ENCODE measurements at regions not wholly inside any gene's neighbourhood (a gene's known extent, or its start where the extent isn't known, plus 50 kb on each side); places are given as distances from the start of the nearest gene placed in this dataset.

- DNase-seq (no peak), FAIRE-seq (no peak)
- Histone ChIP-seq H3K36me3 (ENCODE audit: control insufficient read depth in 3 of 3, insufficient read depth in 2 of 3, low read depth in 1 of 3, low read length in 3 of 3) (no peaks in the 10 kb centered on the region), H3K9me3 (ENCODE audit: control insufficient read depth in 2 of 2, insufficient read depth in 1 of 2, low read depth in 1 of 2, low read length in 1 of 2) (no peaks in the 10 kb centered on the region), H3K27me3 (ENCODE audit: control insufficient read depth in 3 of 3, insufficient read depth in 3 of 3, low read length in 3 of 3) (no peaks in the 10 kb centered on the region), H3K27ac (ENCODE audit: low read depth in 1 of 3, low read length in 2 of 3) (no peak overlapping the region), H3K4me1 (ENCODE audit: control insufficient read depth in 3 of 3, insufficient read depth in 2 of 3, low read depth in 1 of 3, low read length in 2 of 3) (no peaks in the 10 kb centered on the region), H3K4me3 (ENCODE audit: low read depth in 1 of 3, low read length in 3 of 3) (no peak overlapping the region)
- 88 to 96% (median 95%) methylated on average over 1 of the region's 1 CpG for WGBS, 3 donors
Measured at GRCh38 chr2:145025382-145025781, 505.5 kb upstream of the ZEB2 start.

- no peak for FAIRE-seq
- Histone ChIP-seq H3K36me3 (ENCODE audit: control insufficient read depth in 3 of 3, insufficient read depth in 2 of 3, low read depth in 1 of 3, low read length in 3 of 3) (no peaks in the 10 kb centered on the region), H3K4me3 (ENCODE audit: low read depth in 1 of 3, low read length in 3 of 3) (no peak overlapping the region), H3K4me1 (ENCODE audit: control insufficient read depth in 3 of 3, insufficient read depth in 2 of 3, low read depth in 1 of 3, low read length in 2 of 3) (no peaks in the 10 kb centered on the region), H3K27me3 (ENCODE audit: control insufficient read depth in 3 of 3, insufficient read depth in 3 of 3, low read length in 3 of 3) (no peaks in the 10 kb centered on the region), H3K9me3 (ENCODE audit: control insufficient read depth in 2 of 2, insufficient read depth in 1 of 2, low read depth in 1 of 2, low read length in 1 of 2) (no peaks in the 10 kb centered on the region), H3K27ac (ENCODE audit: low read depth in 1 of 3, low read length in 2 of 3) (no peak overlapping the region)
- no peak for DNase-seq
- 73 to 83% (median 80%) methylated on average over 3 of the region's 3 CpGs for WGBS, 3 donors
Measured at GRCh38 chr2:145023334-145023934, 503.5 kb upstream of the ZEB2 start.

- H3K36me3 ChIP-seq (ENCODE audit: control insufficient read depth in 3 of 3, insufficient read depth in 2 of 3, low read depth in 1 of 3, low read length in 3 of 3): no peaks in the 10 kb centered on the region
- H3K9me3 ChIP-seq (ENCODE audit: control insufficient read depth in 2 of 2, insufficient read depth in 1 of 2, low read depth in 1 of 2, low read length in 1 of 2): no peaks in the 10 kb centered on the region
- no peaks in the 10 kb centered on the region for H3K27me3 ChIP-seq (ENCODE audit: control insufficient read depth in 3 of 3, insufficient read depth in 3 of 3, low read length in 3 of 3)
- H3K27ac ChIP-seq (ENCODE audit: low read depth in 1 of 3, low read length in 2 of 3): no peak overlapping the region
- DNase-seq (no peak), FAIRE-seq (no peak)
- H3K4me3 ChIP-seq (ENCODE audit: low read depth in 1 of 3, low read length in 3 of 3): no peak overlapping the region
- WGBS, 3 donors: 70 to 81% (median 75%) methylated on average over 5 of the region's 5 CpGs
- H3K4me1 ChIP-seq (ENCODE audit: control insufficient read depth in 3 of 3, insufficient read depth in 2 of 3, low read depth in 1 of 3, low read length in 2 of 3): no peaks in the 10 kb centered on the region
Measured at GRCh38 chr2:145022666-145023333, 502.9 kb upstream of the ZEB2 start.

- H3K27ac ChIP-seq (ENCODE audit: low read depth in 1 of 3, low read length in 2 of 3): no peak overlapping the region
- H3K36me3 ChIP-seq (ENCODE audit: control insufficient read depth in 3 of 3, insufficient read depth in 2 of 3, low read depth in 1 of 3, low read length in 3 of 3): no peaks in the 10 kb centered on the region
- H3K27me3 ChIP-seq (ENCODE audit: control insufficient read depth in 3 of 3, insufficient read depth in 3 of 3, low read length in 3 of 3): no peaks in the 10 kb centered on the region
- H3K4me3 ChIP-seq (ENCODE audit: low read depth in 1 of 3, low read length in 3 of 3): no peak overlapping the region
- DNase-seq (no peak), FAIRE-seq (no peak)
- H3K4me1 ChIP-seq (ENCODE audit: control insufficient read depth in 3 of 3, insufficient read depth in 2 of 3, low read depth in 1 of 3, low read length in 2 of 3): no peaks in the 10 kb centered on the region
- H3K9me3 ChIP-seq (ENCODE audit: control insufficient read depth in 2 of 2, insufficient read depth in 1 of 2, low read depth in 1 of 2, low read length in 1 of 2): no peaks in the 10 kb centered on the region
- 59 to 68% (median 67%) methylated on average over 2 of the region's 2 CpGs for WGBS, 3 donors
Measured at GRCh38 chr2:145021962-145022665, 502.2 kb upstream of the ZEB2 start.

- FAIRE-seq (no peak), DNase-seq (no peak)
- H3K4me1 ChIP-seq (ENCODE audit: control insufficient read depth in 3 of 3, insufficient read depth in 2 of 3, low read depth in 1 of 3, low read length in 2 of 3): no peaks in the 10 kb centered on the region
- H3K27me3 ChIP-seq (ENCODE audit: control insufficient read depth in 3 of 3, insufficient read depth in 3 of 3, low read length in 3 of 3): no peaks in the 10 kb centered on the region
- 79 to 90% (median 87%) methylated on average over 3 of the region's 3 CpGs for WGBS, 3 donors
- H3K36me3 ChIP-seq (ENCODE audit: control insufficient read depth in 3 of 3, insufficient read depth in 2 of 3, low read depth in 1 of 3, low read length in 3 of 3): no peaks in the 10 kb centered on the region
- no peak overlapping the region for H3K4me3 ChIP-seq (ENCODE audit: low read depth in 1 of 3, low read length in 3 of 3)
- H3K9me3 ChIP-seq (ENCODE audit: control insufficient read depth in 2 of 2, insufficient read depth in 1 of 2, low read depth in 1 of 2, low read length in 1 of 2): no peaks in the 10 kb centered on the region
- H3K27ac ChIP-seq (ENCODE audit: low read depth in 1 of 3, low read length in 2 of 3): no peak overlapping the region
Measured at GRCh38 chr2:145020694-145021093, 500.8 kb upstream of the ZEB2 start.

- Histone ChIP-seq H3K9me3 (ENCODE audit: control insufficient read depth in 2 of 2, insufficient read depth in 1 of 2, low read depth in 1 of 2, low read length in 1 of 2) (no peaks in the 10 kb centered on the region), H3K4me1 (ENCODE audit: control insufficient read depth in 3 of 3, insufficient read depth in 2 of 3, low read depth in 1 of 3, low read length in 2 of 3) (no peaks in the 10 kb centered on the region), H3K27ac (ENCODE audit: low read depth in 1 of 3, low read length in 2 of 3) (no peak overlapping the region), H3K27me3 (ENCODE audit: control insufficient read depth in 3 of 3, insufficient read depth in 3 of 3, low read length in 3 of 3) (no peaks in the 10 kb centered on the region), H3K36me3 (ENCODE audit: control insufficient read depth in 3 of 3, insufficient read depth in 2 of 3, low read depth in 1 of 3, low read length in 3 of 3) (no peaks in the 10 kb centered on the region), H3K4me3 (ENCODE audit: low read depth in 1 of 3, low read length in 3 of 3) (no peak overlapping the region)
- WGBS, 3 donors: 84 to 91% (median 88%) methylated on average over 2 of the region's 2 CpGs
- DNase-seq (no peak), FAIRE-seq (no peak)
Measured at GRCh38 chr2:145020139-145020538, 500.2 kb upstream of the ZEB2 start.

- H3K9me3 ChIP-seq (ENCODE audit: control insufficient read depth in 2 of 2, insufficient read depth in 1 of 2, low read depth in 1 of 2, low read length in 1 of 2): no peaks in the 10 kb centered on the region
- H3K27me3 ChIP-seq (ENCODE audit: control insufficient read depth in 3 of 3, insufficient read depth in 3 of 3, low read length in 3 of 3): no peaks in the 10 kb centered on the region
- DNase-seq: no peak
- WGBS, 3 donors: 42 to 60% (median 46%) methylated on average over 5 of the region's 5 CpGs
- no peak for FAIRE-seq
- H3K4me1 ChIP-seq (ENCODE audit: control insufficient read depth in 3 of 3, insufficient read depth in 2 of 3, low read depth in 1 of 3, low read length in 2 of 3): no peaks in the 10 kb centered on the region
- H3K4me3 ChIP-seq (ENCODE audit: low read depth in 1 of 3, low read length in 3 of 3): no peak overlapping the region
- H3K27ac ChIP-seq (ENCODE audit: low read depth in 1 of 3, low read length in 2 of 3): no peak overlapping the region
- no peaks in the 10 kb centered on the region for H3K36me3 ChIP-seq (ENCODE audit: control insufficient read depth in 3 of 3, insufficient read depth in 2 of 3, low read depth in 1 of 3, low read length in 3 of 3)
Measured at GRCh38 chr2:145018502-145018901, 498.6 kb upstream of the ZEB2 start.

- 76 to 94% (median 80%) methylated on average over 1 of the region's 1 CpG for WGBS, 3 donors
- Histone ChIP-seq H3K36me3 (ENCODE audit: control insufficient read depth in 3 of 3, insufficient read depth in 2 of 3, low read depth in 1 of 3, low read length in 3 of 3) (no peaks in the 10 kb centered on the region), H3K4me3 (ENCODE audit: low read depth in 1 of 3, low read length in 3 of 3) (no peak overlapping the region), H3K27ac (ENCODE audit: low read depth in 1 of 3, low read length in 2 of 3) (no peak overlapping the region), H3K27me3 (ENCODE audit: control insufficient read depth in 3 of 3, insufficient read depth in 3 of 3, low read length in 3 of 3) (no peaks in the 10 kb centered on the region), H3K9me3 (ENCODE audit: control insufficient read depth in 2 of 2, insufficient read depth in 1 of 2, low read depth in 1 of 2, low read length in 1 of 2) (no peaks in the 10 kb centered on the region), H3K4me1 (ENCODE audit: control insufficient read depth in 3 of 3, insufficient read depth in 2 of 3, low read depth in 1 of 3, low read length in 2 of 3) (peaks cover 0 to 2% (median 0%) of the 10 kb centered on the region in 3 donors)
- no peak for FAIRE-seq
- DNase-seq: no peak
Measured at GRCh38 chr2:145017149-145017548, 497.2 kb upstream of the ZEB2 start.
